ENCODE measurements at regions not wholly inside any gene's neighbourhood (a gene's known extent, or its start where the extent isn't known, plus 50 kb on each side); places are given as distances from the start of the nearest gene placed in this dataset.

DNA sequence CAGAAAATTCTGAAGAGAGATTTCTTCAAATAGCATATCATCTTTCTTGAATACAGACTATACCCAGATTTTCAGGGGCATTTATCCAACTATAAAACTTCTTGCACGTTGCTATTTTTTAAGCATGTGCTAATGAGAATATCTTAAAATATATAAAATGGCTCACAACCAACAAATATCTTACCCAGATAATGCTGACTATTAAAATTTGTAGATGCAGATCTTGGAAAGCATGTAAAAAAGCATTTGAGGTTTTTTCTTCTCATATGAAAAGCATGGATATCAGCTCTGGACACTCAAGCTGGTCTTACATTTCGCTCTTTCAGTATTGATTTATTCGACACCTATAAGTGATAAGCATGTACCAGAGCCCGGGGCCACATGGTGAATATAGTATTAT lies 1187.7 kb upstream of the ADGRL4 start:
- TF ChIP-seq, protein P1, sequence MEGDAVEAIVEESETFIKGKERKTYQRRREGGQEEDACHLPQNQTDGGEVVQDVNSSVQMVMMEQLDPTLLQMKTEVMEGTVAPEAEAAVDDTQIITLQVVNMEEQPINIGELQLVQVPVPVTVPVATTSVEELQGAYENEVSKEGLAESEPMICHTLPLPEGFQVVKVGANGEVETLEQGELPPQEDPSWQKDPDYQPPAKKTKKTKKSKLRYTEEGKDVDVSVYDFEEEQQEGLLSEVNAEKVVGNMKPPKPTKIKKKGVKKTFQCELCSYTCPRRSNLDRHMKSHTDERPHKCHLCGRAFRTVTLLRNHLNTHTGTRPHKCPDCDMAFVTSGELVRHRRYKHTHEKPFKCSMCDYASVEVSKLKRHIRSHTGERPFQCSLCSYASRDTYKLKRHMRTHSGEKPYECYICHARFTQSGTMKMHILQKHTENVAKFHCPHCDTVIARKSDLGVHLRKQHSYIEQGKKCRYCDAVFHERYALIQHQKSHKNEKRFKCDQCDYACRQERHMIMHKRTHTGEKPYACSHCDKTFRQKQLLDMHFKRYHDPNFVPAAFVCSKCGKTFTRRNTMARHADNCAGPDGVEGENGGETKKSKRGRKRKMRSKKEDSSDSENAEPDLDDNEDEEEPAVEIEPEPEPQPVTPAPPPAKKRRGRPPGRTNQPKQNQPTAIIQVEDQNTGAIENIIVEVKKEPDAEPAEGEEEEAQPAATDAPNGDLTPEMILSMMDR (conservative IDR thresholded peaks at IDR 0.05; ENCODE audit: low read depth, low read length), result no peak
- no peak overlapping the region for H3K4me3 ChIP-seq (ENCODE audit: low read depth, low read length)
- DNase-seq (ENCODE audit: low read depth), result no peak

- TF ChIP-seq, protein P1 (conservative IDR thresholded peaks at IDR 0.05; ENCODE audit: low read depth, low read length), result no peak
- DNase-seq (ENCODE audit: low read depth), result no peak
- no peak overlapping the region for H3K4me3 ChIP-seq (ENCODE audit: low read depth, low read length)
Observed at GRCh38 chr1:80181418-80181817, 1174.9 kb upstream of the ADGRL4 start.

DNA sequence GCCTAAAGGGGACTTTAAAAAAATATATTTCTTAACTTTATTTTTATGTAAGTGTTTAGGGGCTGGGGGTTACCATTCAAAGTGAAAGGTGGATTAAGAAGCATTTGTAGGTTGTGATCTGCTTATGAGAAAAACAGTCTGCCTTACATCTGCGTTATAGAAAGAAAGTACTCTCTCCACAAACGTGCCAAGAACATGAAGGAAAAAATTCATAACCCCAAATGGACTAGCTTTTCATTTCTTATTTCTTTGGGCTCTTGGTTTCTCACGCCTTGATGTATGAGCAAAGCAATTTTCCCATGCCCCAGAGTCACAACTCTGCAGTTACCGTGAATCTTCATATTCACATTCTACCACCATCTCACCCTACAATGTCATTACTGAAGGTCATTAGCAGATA lies 1165.1 kb upstream of the ADGRL4 start:
- no peak for DNase-seq (ENCODE audit: low read depth)
- H3K4me3 ChIP-seq (ENCODE audit: low read depth, low read length), result no peak overlapping the region
- TF ChIP-seq, protein P1 (conservative IDR thresholded peaks at IDR 0.05; ENCODE audit: low read depth, low read length), result no peak

GRCh38 chr1:80170811-80171485 lies 1164.4 kb upstream of the ADGRL4 start:
- TF ChIP-seq, protein P1 (conservative IDR thresholded peaks at IDR 0.05; ENCODE audit: low read depth, low read length), result no peak
- no peak overlapping the region for H3K4me3 ChIP-seq (ENCODE audit: low read depth, low read length)
- DNase-seq (ENCODE audit: low read depth), result no peak

DNA sequence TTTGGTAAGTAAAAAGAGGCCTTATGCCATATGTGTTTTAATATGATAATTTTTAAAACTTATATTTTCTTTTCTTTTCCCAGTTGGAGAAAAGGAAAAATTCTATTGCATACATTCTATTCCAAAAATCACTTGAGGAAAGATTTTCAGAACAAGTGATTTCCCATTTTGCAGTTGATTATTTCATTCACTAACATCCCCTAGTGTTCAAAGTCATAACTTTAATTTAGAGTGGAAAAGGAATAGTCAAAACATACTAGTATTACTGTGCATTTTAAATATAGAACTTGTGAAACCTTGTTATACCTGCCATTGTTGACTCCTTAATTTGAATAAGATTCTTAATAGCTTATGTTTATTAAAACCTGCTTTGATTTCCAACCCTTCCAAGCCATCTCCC lies 1157.6 kb upstream of the ADGRL4 start:
- no peak for DNase-seq (ENCODE audit: low read depth)
- TF ChIP-seq, protein P1 (conservative IDR thresholded peaks at IDR 0.05; ENCODE audit: low read depth, low read length), result no peak

DNA sequence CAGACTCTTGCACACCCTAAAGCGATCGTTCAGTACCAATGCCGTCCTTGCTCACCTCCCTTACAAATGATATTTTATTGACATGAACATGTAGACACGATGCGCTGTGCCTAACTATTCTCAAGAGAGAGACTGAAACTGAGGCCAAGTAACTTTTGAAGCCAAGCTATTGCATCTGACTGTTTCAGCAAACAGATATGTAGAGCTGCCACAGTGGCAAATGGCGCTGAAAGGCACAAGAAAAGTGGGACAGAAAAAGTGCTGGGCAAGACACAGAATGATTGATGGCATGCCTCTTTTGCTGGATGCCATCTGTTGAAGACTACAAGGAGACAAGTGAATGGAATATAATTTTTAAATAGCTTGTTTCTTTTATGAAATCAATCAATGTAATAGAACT lies 1157.2 kb upstream of the ADGRL4 start:
- no peak for DNase-seq (ENCODE audit: low read depth)
- no peak overlapping the region for H3K4me3 ChIP-seq (ENCODE audit: low read depth, low read length)
- TF ChIP-seq, protein P1 (conservative IDR thresholded peaks at IDR 0.05; ENCODE audit: low read depth, low read length), result no peak

More for the DNA sequence above, 1157.6 kb upstream of the ADGRL4 start:
- no peak overlapping the region for H3K4me3 ChIP-seq (ENCODE audit: low read depth, low read length)

GRCh38 chr1:80158771-80159170 lies 1152.2 kb upstream of the ADGRL4 start:
- no peak for DNase-seq (ENCODE audit: low read depth)
- no peak overlapping the region for H3K4me3 ChIP-seq (ENCODE audit: low read depth, low read length)
- TF ChIP-seq, protein P1 (conservative IDR thresholded peaks at IDR 0.05; ENCODE audit: low read depth, low read length), result no peak

All from epithelial cell of proximal tubule (primary cell).